ENCODE measurements at regions not wholly inside any gene's neighbourhood (a gene's known extent, or its start where the extent isn't known, plus 50 kb on each side); places are given as distances from the start of the nearest gene placed in this dataset.

GRCh38 chr3:162111861-162112260 is 615.3 kb downstream of the OTOL1 start:
- DNase-seq (ENCODE audit: low read depth), result no peak
- ChIA-PET POLR2A (no interaction called here), CTCF (interaction anchor here (0.7 kb wide), 1 partner anchor 218 kb away, joined by 3 read pairs; no protein-coding TSS in a partner anchor)
- H3K36me3 ChIP-seq (ENCODE audit: control insufficient read depth, insufficient read depth, low read length), result no peaks in the 10 kb centered on the region
- no peak overlapping the region for H3K4me3 ChIP-seq (ENCODE audit: low read depth, low read length)
- no peaks in the 10 kb centered on the region for H3K27me3 ChIP-seq (ENCODE audit: control insufficient read depth, insufficient read depth, low read length)
- no peak for TF ChIP-seq CTCF (IDR thresholded peaks at IDR 0.05; ENCODE audit: insufficient read depth, low read depth, low read length)

GRCh38 chr3:162112719-162113118 is 616.1 kb downstream of the OTOL1 start:
- Histone ChIP-seq H3K27me3 (ENCODE audit: control insufficient read depth, insufficient read depth, low read length) (no peaks in the 10 kb centered on the region), H3K36me3 (ENCODE audit: control insufficient read depth, insufficient read depth, low read length) (no peaks in the 10 kb centered on the region), H3K4me3 (ENCODE audit: low read depth, low read length) (no peak overlapping the region)
- ChIA-PET CTCF (interaction anchor here (0.5 to 0.7 kb wide), 2 partner anchors 217 to 221 kb away, joined by 3 read pairs; no protein-coding TSS in a partner anchor), POLR2A (no interaction called here)
- TF ChIP-seq CTCF (IDR thresholded peaks at IDR 0.05; ENCODE audit: insufficient read depth, low read depth, low read length), result no peak
- DNase-seq (ENCODE audit: low read depth), result no peak

- no peaks in the 10 kb centered on the region for H3K27me3 ChIP-seq (ENCODE audit: control insufficient read depth, insufficient read depth, low read length)
- no peak for DNase-seq (ENCODE audit: low read depth)
- no peak overlapping the region for H3K4me3 ChIP-seq (ENCODE audit: low read depth, low read length)
- no peak for TF ChIP-seq CTCF (IDR thresholded peaks at IDR 0.05; ENCODE audit: insufficient read depth, low read depth, low read length)
- H3K36me3 ChIP-seq (ENCODE audit: control insufficient read depth, insufficient read depth, low read length), result no peaks in the 10 kb centered on the region
- CTCF ChIA-PET, result no interaction called here
- POLR2A ChIA-PET, result no interaction called here
Measured at GRCh38 chr3:162117961-162118360, 621.4 kb downstream of the OTOL1 start.

GRCh38 chr3:162119651-162120050 is 623.0 kb downstream of the OTOL1 start:
- ChIA-PET CTCF (no interaction called here), POLR2A (no interaction called here)
- TF ChIP-seq CTCF (IDR thresholded peaks at IDR 0.05; ENCODE audit: insufficient read depth, low read depth, low read length), result no peak
- H3K4me3 ChIP-seq (ENCODE audit: low read depth, low read length), result no peak overlapping the region
- DNase-seq (ENCODE audit: low read depth), result no peak
- no peaks in the 10 kb centered on the region for H3K27me3 ChIP-seq (ENCODE audit: control insufficient read depth, insufficient read depth, low read length)
- H3K36me3 ChIP-seq (ENCODE audit: control insufficient read depth, insufficient read depth, low read length), result no peaks in the 10 kb centered on the region

GRCh38 chr3:162122405-162122804 is 625.8 kb downstream of the OTOL1 start:
- H3K27me3 ChIP-seq (ENCODE audit: control insufficient read depth, insufficient read depth, low read length), result no peaks in the 10 kb centered on the region
- TF ChIP-seq CTCF (IDR thresholded peaks at IDR 0.05; ENCODE audit: insufficient read depth, low read depth, low read length), result no peak
- POLR2A ChIA-PET, result no interaction called here
- CTCF ChIA-PET, result no interaction called here
- no peaks in the 10 kb centered on the region for H3K36me3 ChIP-seq (ENCODE audit: control insufficient read depth, insufficient read depth, low read length)
- no peak for DNase-seq (ENCODE audit: low read depth)
- H3K4me3 ChIP-seq (ENCODE audit: low read depth, low read length), result no peak overlapping the region
